HepG2 (cell line): ENCODE measurements at regions not wholly inside any gene's neighbourhood (a gene's known extent, or its start where the extent isn't known, plus 50 kb on each side); places are given as distances from the start of the nearest gene placed in this dataset.

Source experiments
- ATAC-seq: fragments of 200-7000 bp; cut with Tn5 transposase; 3 replicates; pipeline ENCODE4 v1.9.1; 2020; ENCODE audit warnings: mild to moderate bottlenecking, moderate library complexity
- BruUV-seq: library from RNA; stranded (reverse); fragments of 400-500 nt; replicated peaks from 2 replicates; lab custom pipeline; 2021; lab: Mats Ljungman, UMichigan
- CTCF ChIA-PET: fragments of 300-600 bp; formaldehyde crosslinking; extraction: SDS; loops from one replicate; lab custom pipeline; 2021; ENCODE audit warnings: low total read pairs, inconsistent platforms, low intra/inter-chr PET ratio; lab: Yijun Ruan, JAX
- POLR2A ChIA-PET: fragments of 350-600 bp; sonication (Branson Sonifier 250); formaldehyde crosslinking; loops from one replicate; lab custom pipeline; 2020; ENCODE audit warnings: antibody characterized with exemption, inconsistent platforms; lab: Yijun Ruan, JAX
- DNase-seq: peaks from one replicate; pipeline ENCODE4 v3.0.0-alpha.2; 2015; ENCODE audit warnings: low spot score
- FAIRE-seq: peaks from 3 replicates; lab custom pipeline; 2011; peaks lifted over from hg19 to GRCh38; lab: Jason Lieb, UNC
- H2AFZ ChIP-seq: one replicate; pipeline ENCODE4 v1.6.1; 2011; ENCODE audit warnings: low read length, inconsistent platforms
- H3K27ac ChIP-seq: fragments of 300-600 bp; 3 replicates; pipeline ENCODE4 v1.8.0; 2011; ENCODE audit warnings: mixed run types, mild to moderate bottlenecking, mixed read lengths, low read length, inconsistent platforms; ENCODE audit not compliant: insufficient read depth; ENCODE audit errors: extremely low read length
- H3K27me3 ChIP-seq, 2 experiments: fragments of 200-600 bp in 1 of 2; 2 replicates in 1 of 2; 3 replicates in 1 of 2; pipeline versions ENCODE4 v1.6.0 to v1.8.0; 2011; ENCODE audit warnings: low read length in 2 of 2, mild to moderate bottlenecking in 2 of 2, moderate library complexity in 2 of 2, inconsistent platforms in 1 of 2; ENCODE audit not compliant: insufficient read depth in 2 of 2, control insufficient read depth in 1 of 2
- H3K36me3 ChIP-seq, 2 experiments: fragments of 200-600 bp in 1 of 2; replicated peaks in 1 of 2; 2 replicates in 1 of 2; 3 replicates in 1 of 2; pipeline versions ENCODE4 v1.5.1 to v1.8.0; 2011; ENCODE audit warnings: low read length in 2 of 2, inconsistent platforms in 1 of 2; ENCODE audit not compliant: insufficient read depth in 2 of 2, control insufficient read depth in 1 of 2
- H3K4me1 ChIP-seq: 2 replicates; pipeline ENCODE4 v1.5.1; 2012; ENCODE audit warnings: low read length, inconsistent platforms; ENCODE audit not compliant: insufficient read depth
- H3K4me2 ChIP-seq: 2 replicates; pipeline ENCODE4 v1.6.0; 2011; ENCODE audit warnings: low read depth, low read length, inconsistent platforms
- H3K4me3 ChIP-seq, 3 experiments: fragments of 200-600 bp in 1 of 3; sonication (generic), shearing (Covaris generic) in 1 of 3; replicated peaks in 1 of 3; 2 replicates each; pipeline ENCODE4 v1.5.1; 2011 to 2016; ENCODE audit warnings: low read length in 3 of 3, inconsistent platforms in 2 of 3, low read depth in 2 of 3, mild to moderate bottlenecking in 2 of 3, control low read depth in 1 of 3, mixed read lengths in 1 of 3; ENCODE audit not compliant: insufficient read depth in 1 of 3
- H3K79me2 ChIP-seq: one replicate; pipeline ENCODE4 v1.6.1; 2011; ENCODE audit warnings: low read length, inconsistent platforms; ENCODE audit not compliant: insufficient read depth
- H3K9ac ChIP-seq: 2 replicates; pipeline ENCODE4 v1.6.0; 2011; ENCODE audit warnings: mild to moderate bottlenecking, low read depth, low read length, inconsistent platforms; ENCODE audit not compliant: insufficient read depth
- H3K9me3 ChIP-seq: 2 replicates; pipeline ENCODE4 v1.5.1; 2012; ENCODE audit warnings: mild to moderate bottlenecking, low read length
- H4K20me1 ChIP-seq: 2 replicates; pipeline ENCODE4 v1.6.0; 2011; ENCODE audit warnings: inconsistent platforms, mild to moderate bottlenecking, low read length, moderate library complexity; ENCODE audit not compliant: insufficient read depth
- AGO2 ChIP-seq: fragments of 200-400 bp; formaldehyde crosslinking; optimal IDR thresholded peaks from 2 replicates; pipeline ENCODE3; 2017; ENCODE audit warnings: mild to moderate bottlenecking, low read depth, low read length, moderate library complexity
- EEA1 ChIP-seq: sonication (generic); formaldehyde crosslinking; IDR thresholded peaks from 2 replicates; pipeline ENCODE4 v1.5.1; 2020; ENCODE audit warnings: mild to moderate bottlenecking, missing genetic modification reagents, borderline replicate concordance
- GABPB1 ChIP-seq: IDR thresholded peaks from 2 replicates; pipeline ENCODE4 v1.6.1; 2016; ENCODE audit warnings: mild to moderate bottlenecking, missing genetic modification reagents, moderate library complexity, missing compliant biosample characterization
- GPN1 ChIP-seq: sonication (generic); formaldehyde crosslinking; IDR thresholded peaks from 2 replicates; pipeline ENCODE4 v1.5.1; 2020; ENCODE audit warnings: missing genetic modification reagents, borderline replicate concordance
- NFE2L2 ChIP-seq: fragments of 150-350 bp; IDR thresholded peaks from 2 replicates; pipeline ENCODE4 v1.6.1; 2014; ENCODE audit warnings: low read length
- PLSCR1 ChIP-seq: sonication (generic); formaldehyde crosslinking; IDR thresholded peaks from 2 replicates; pipeline ENCODE4 v1.5.0; 2020; ENCODE audit warnings: missing genetic modification reagents, mild to moderate bottlenecking, borderline replicate concordance
- SNRNP70 ChIP-seq: fragments of 200-400 bp; formaldehyde crosslinking; IDR thresholded peaks from 2 replicates; pipeline ENCODE4 v1.6.1; 2017; ENCODE audit warnings: mild to moderate bottlenecking, low read depth, low read length, moderate library complexity
- XBP1 ChIP-seq: sonication (generic); formaldehyde crosslinking; IDR thresholded peaks from 2 replicates; pipeline ENCODE4 v1.5.0; 2020; ENCODE audit warnings: missing genetic modification reagents
- ZHX1 ChIP-seq: sonication (generic); formaldehyde crosslinking; IDR thresholded peaks from 2 replicates; pipeline ENCODE4 v1.8.1; 2022; ENCODE audit warnings: low read depth, mild to moderate bottlenecking, missing genetic modification reagents
- ZNF264 ChIP-seq: sonication (generic); formaldehyde crosslinking; IDR thresholded peaks from 2 replicates; pipeline ENCODE4 v1.4.0; 2020; ENCODE audit warnings: missing genetic modification reagents
- ZNF460 ChIP-seq: sonication (generic); formaldehyde crosslinking; IDR thresholded peaks from 2 replicates; pipeline ENCODE4 v1.5.1; 2020; ENCODE audit warnings: missing genetic modification reagents, mild to moderate bottlenecking, borderline replicate concordance
- ZNF777 ChIP-seq: sonication (generic); formaldehyde crosslinking; IDR thresholded peaks from 2 replicates; pipeline ENCODE4 v1.4.0; 2020; ENCODE audit warnings: missing genetic modification reagents
- ZNF800 ChIP-seq: sonication (generic); formaldehyde crosslinking; IDR thresholded peaks from 2 replicates; pipeline ENCODE4 v1.4.0; 2020; ENCODE audit warnings: missing genetic modification reagents
- WGBS: methylation state at CpG from one replicate; pipeline ENCODE4 v1.1.6; 2017; ENCODE audit warnings: low lambda C conversion rate; 5-methylcytosine and 5-hydroxymethylcytosine counted together
- in situ Hi-C: cut with HindIII; loops from 2 replicates; pipeline ENCODE4 v1.10.0; 2017; ENCODE audit warnings: low pct_unique_long_range_greater_than_20kb; ENCODE audit not compliant: extremely low pct_ligation_motif_present
- intact Hi-C: fragments of 100-400 bp; cut with micrococcal nuclease; formaldehyde crosslinking; loops from one replicate; pipeline ENCODE4 v1.10.0; 2022; ENCODE audit not compliant: unreplicated experiment

- POLR2A ChIA-PET = no interaction called here
- ATAC-seq (no peak), FAIRE-seq (no peak)
- H3K4me3 ChIP-seq = no peak overlapping the region
- H3K36me3 ChIP-seq = no peaks in the 10 kb centered on the region
- H3K79me2 ChIP-seq = no peaks in the 10 kb centered on the region
- no peaks in the 10 kb centered on the region for H4K20me1 ChIP-seq
- H3K9ac ChIP-seq = no peak overlapping the region
- in situ Hi-C loops = no loop called here
- no peak for TF ChIP-seq ZNF264 (CRISPR knock-in tag)
- no peak for TF ChIP-seq AGO2
- no peak for TF ChIP-seq ZNF460 (CRISPR knock-in tag)
- no peak for TF ChIP-seq SNRNP70
- TF ChIP-seq EEA1 = no peak
- no peak for TF ChIP-seq PLSCR1
- TF ChIP-seq ZNF777 (CRISPR knock-in tag) = no peak
- TF ChIP-seq ZNF800 (CRISPR knock-in tag) = no peak
- no peak for TF ChIP-seq GPN1 (CRISPR knock-in tag)
- no peak for TF ChIP-seq ZHX1 (CRISPR knock-in tag)
- TF ChIP-seq NFE2L2 = no peak
- no peak for TF ChIP-seq GABPB1 (CRISPR knock-in tag)
- TF ChIP-seq XBP1 = no peak
- TF ChIP-seq, all 625 proteins: peak for 0
- H3K4me1 ChIP-seq = no peaks in the 10 kb centered on the region
- no peaks in the 10 kb centered on the region; a peak in 1 of 5 replicates for H3K27me3 ChIP-seq
- no peak for DNase-seq
- no peak overlapping the region for H3K4me2 ChIP-seq
- no TSS peak for BruUV-seq
- H3K27ac ChIP-seq = no peak overlapping the region
- H3K9me3 ChIP-seq = no peaks in the 10 kb centered on the region
- no peak overlapping the region for H2AFZ ChIP-seq
- intact Hi-C loops = no loop called here
- CTCF ChIA-PET = no interaction called here
- 14% methylated on average over 5 of the region's 5 CpGs for WGBS
These were observed 273.7 kb upstream of the PIK3R1 start for GRCh38 chr5:67941614-67942401.
